ENCODE measurements at regions not wholly inside any gene's neighbourhood (a gene's known extent, or its start where the extent isn't known, plus 50 kb on each side); places are given as distances from the start of the nearest gene placed in this dataset.

- no peaks in the 10 kb centered on the region for H3K4me1 ChIP-seq (replicated peaks in 1 of 4; ENCODE audit: control insufficient read depth in 3 of 4, insufficient read depth in 4 of 4, low read length in 3 of 4)
- H3K79me2 ChIP-seq (ENCODE audit: control insufficient read depth in 1 of 2, insufficient read depth in 2 of 2, low read length in 2 of 2): no peaks in the 10 kb centered on the region
- H2AK5ac ChIP-seq (ENCODE audit: low read depth, low read length): no peak overlapping the region
- H2BK12ac ChIP-seq (ENCODE audit: low read depth, low read length): no peak overlapping the region
- no peak for FAIRE-seq
- H2AFZ ChIP-seq (ENCODE audit: low read length): no peak overlapping the region
- TF ChIP-seq CTBP2 (IDR thresholded peaks at IDR 0.05; ENCODE audit: borderline replicate concordance, insufficient read depth, insufficient read length, low read length): no peak
- TF ChIP-seq POU5F1 (IDR thresholded peaks at IDR 0.05; ENCODE audit: low read depth, low read length): no peak
- TF ChIP-seq EP300 (IDR thresholded peaks at IDR 0.05; ENCODE audit: borderline replicate concordance in 1 of 2, low read depth in 2 of 2, low read length in 2 of 2): no peak
- no peak for TF ChIP-seq NRF1 (IDR thresholded peaks at IDR 0.05; ENCODE audit: low read depth, low read length)
- no peak for TF ChIP-seq POLR2AphosphoS5 (IDR thresholded peaks at IDR 0.05; ENCODE audit: low read depth, low read length)
- no peak for TF ChIP-seq MAX (IDR thresholded peaks at IDR 0.05)
- no peak for TF ChIP-seq GTF2F1 (IDR thresholded peaks at IDR 0.05; ENCODE audit: borderline replicate concordance, low read depth, low read length)
- no peak for TF ChIP-seq GABPA (IDR thresholded peaks at IDR 0.05; ENCODE audit: borderline replicate concordance, insufficient read depth, low read length)
- TF ChIP-seq CBX5 (IDR thresholded peaks at IDR 0.05; ENCODE audit: low read depth, low read length): no peak
- TF ChIP-seq SUZ12 (IDR thresholded peaks at IDR 0.05; ENCODE audit: low read length): no peak
- no peak for TF ChIP-seq KDM5A (IDR thresholded peaks at IDR 0.05; ENCODE audit: low read length)
- TF ChIP-seq EZH2 (IDR thresholded peaks at IDR 0.05; ENCODE audit: low read depth, low read length, severe bottlenecking): no peak
- no peak for TF ChIP-seq POLR2A (IDR thresholded peaks at IDR 0.05; ENCODE audit: control extremely low read depth in 1 of 2, low read depth in 2 of 2, low read length in 2 of 2)
- TF ChIP-seq PHF8 (conservative IDR thresholded peaks at IDR 0.05; ENCODE audit: low read depth, low read length): no peak
- no peak for TF ChIP-seq CREB1 (IDR thresholded peaks at IDR 0.05)
- no peaks in the 10 kb centered on the region for H4K20me1 ChIP-seq (replicated peaks in 1 of 2; ENCODE audit: control insufficient read depth in 1 of 2, insufficient read depth in 2 of 2, low read length in 2 of 2)
- no peaks in the 10 kb centered on the region for H3K27me3 ChIP-seq (replicated peaks in 1 of 4; ENCODE audit: control insufficient read depth in 3 of 4, extremely low read depth in 1 of 4, insufficient read depth in 3 of 4, low read length in 3 of 4)
- no peak overlapping the region for H3K18ac ChIP-seq (ENCODE audit: extremely low read depth, low read length)
- H3K9ac ChIP-seq (replicated peaks in 1 of 4; ENCODE audit: extremely low read depth in 1 of 4, low read depth in 3 of 4, low read length in 3 of 4): no peak overlapping the region
- no peak overlapping the region for H3K27ac ChIP-seq (ENCODE audit: low read depth, low read length)
- H2BK120ac ChIP-seq (replicated peaks; ENCODE audit: low read depth, low read length): no peak overlapping the region
- H2BK15ac ChIP-seq (ENCODE audit: low read length): no peak overlapping the region
- 95% methylated on average over 1 of the region's 1 CpG; no CpG with 5 or more reads in 1 of the 2 experiments for WGBS, 2 experiments (ENCODE audit: extremely low coverage in 1 of 2, insufficient coverage in 1 of 2, insufficient read length in 1 of 2, insufficient replicate concordance in 2 of 2, low coverage in 1 of 2, low lambda C conversion rate in 2 of 2, missing lambda C conversion rate in 1 of 2)
- DNase-seq (ENCODE audit: low read depth in 1 of 2, low spot score in 2 of 2): no peak
- H3K4me3 ChIP-seq (ENCODE audit: extremely low read depth in 1 of 4, insufficient read depth in 2 of 4, low read depth in 3 of 4, low read length in 4 of 4): no peak overlapping the region
- POLR2A ChIA-PET (ENCODE audit: partially characterized antibody): no interaction called here
- no peak overlapping the region for H3K56ac ChIP-seq (replicated peaks; ENCODE audit: insufficient read length, low read depth, low read length)
- no peak overlapping the region for H4K5ac ChIP-seq (ENCODE audit: insufficient read length, low read depth, low read length)
- H3K23me2 ChIP-seq (ENCODE audit: low read depth, low read length): no peaks in the 10 kb centered on the region
- no peak overlapping the region for H2BK5ac ChIP-seq (ENCODE audit: low read depth, low read length)
- no peak overlapping the region for H4K8ac ChIP-seq (ENCODE audit: extremely low read depth, insufficient read depth, low read length)
- no peak overlapping the region for H2BK20ac ChIP-seq (ENCODE audit: low read length)
- no peaks in the 10 kb centered on the region for H3K36me3 ChIP-seq (ENCODE audit: control insufficient read depth in 2 of 4, insufficient read depth in 4 of 4, low read length in 3 of 4)
- no peak overlapping the region for H3K14ac ChIP-seq (ENCODE audit: insufficient read length)
- H3K4me2 ChIP-seq (ENCODE audit: insufficient read depth in 1 of 2, low read depth in 2 of 2, low read length in 2 of 2): no peak overlapping the region
- H3K79me1 ChIP-seq (ENCODE audit: low read depth, low read length): no peaks in the 10 kb centered on the region
- no peak overlapping the region for H3K23ac ChIP-seq (ENCODE audit: insufficient read length)
- no peaks in the 10 kb centered on the region for H3K9me3 ChIP-seq (ENCODE audit: insufficient read depth in 2 of 2, low read depth in 1 of 2, low read length in 1 of 2)
- no peak overlapping the region for H4K91ac ChIP-seq (replicated peaks; ENCODE audit: insufficient read length, low read length)
- H3K4ac ChIP-seq (replicated peaks; ENCODE audit: insufficient read length, low read depth, low read length): no peak overlapping the region
- CTCF ChIA-PET (ENCODE audit: partially characterized antibody): no interaction called here
Observed at GRCh38 chr3:18611991-18612390, 186.9 kb upstream of the SATB1 start.

All from H1 (cell line).